Left lung (tissue), 4 donors: ENCODE measurements at regions not wholly inside any gene's neighbourhood (a gene's known extent, or its start where the extent isn't known, plus 50 kb on each side); places are given as distances from the start of the nearest gene placed in this dataset.

ENCODE experiments used
- ATAC-seq: fragments of 200-7000 bp; cut with Tn5 transposase; one replicate; pipeline ENCODE4 v1.9.1; 2020; ENCODE audit warnings: moderate library complexity
- DNase-seq, 4 donors: peaks; one replicate each; pipeline ENCODE4 v3.0.0-alpha.2; 2013 to 2020
- H3K27ac ChIP-seq, 2 donors: fragments of 200-600 bp; sonication (generic) in 1 of 2; one replicate each; pipeline versions ENCODE4 v1.5.0 to v1.8.0; 2020 to 2021
- H3K27me3 ChIP-seq, 2 donors: fragments of 200-600 bp; sonication (generic) in 1 of 2; one replicate each; pipeline versions ENCODE4 v1.5.0 to v1.8.0; 2020 to 2021
- H3K36me3 ChIP-seq, 2 donors: fragments of 200-600 bp; sonication (generic) in 1 of 2; one replicate each; pipeline versions ENCODE4 v1.5.0 to v1.8.0; 2020 to 2021
- H3K4me1 ChIP-seq, 2 donors: fragments of 200-600 bp; one replicate each; pipeline ENCODE4 v1.8.0; 2021
- H3K4me3 ChIP-seq, 2 donors: fragments of 200-600 bp; sonication (generic) in 1 of 2; one replicate each; pipeline versions ENCODE4 v1.5.0 to v1.8.0; 2020 to 2021; ENCODE audit warnings: mild to moderate bottlenecking in 1 of 2
- H3K9me3 ChIP-seq, 2 donors: fragments of 200-600 bp; sonication (generic) in 1 of 2; one replicate each; pipeline versions ENCODE4 v1.5.0 to v1.8.0; 2020 to 2021
- CTCF ChIP-seq, 2 donors: fragments of 200-600 bp; sonication (generic) in 1 of 2; IDR thresholded peaks; one replicate each; pipeline versions ENCODE4 v1.5.0 to v1.8.0; 2021; ENCODE audit warnings: antibody characterized with exemption in 2 of 2
- intact Hi-C, 2 donors: fragments of 100-400 bp; cut with DNase I; formaldehyde crosslinking; loops; one replicate each; pipeline versions ENCODE4 v1.11.2 to v1.14.2; 2022
- donor health status: DM: no; HTN: yes; CAD: no.
- donor health status: DM: no; HTN: no; CAD: no.

GRCh38 chr9:108479989-108480652, 375.7 kb downstream of the ACTL7B start:
- H3K9me3 ChIP-seq: no peaks in the 10 kb centered on the region
- DNase-seq: no peak
- no peaks in the 10 kb centered on the region for H3K27me3 ChIP-seq
- no peak for TF ChIP-seq CTCF (IDR thresholded peaks at IDR 0.05)
- peaks cover 0 to 8% of the 10 kb centered on the region in 2 donors for H3K4me1 ChIP-seq
- H3K36me3 ChIP-seq: no peaks in the 10 kb centered on the region
- no peak for ATAC-seq
- no peak overlapping the region for H3K4me3 ChIP-seq
- intact Hi-C loops: no loop called here
- no peak overlapping the region for H3K27ac ChIP-seq

DNA sequence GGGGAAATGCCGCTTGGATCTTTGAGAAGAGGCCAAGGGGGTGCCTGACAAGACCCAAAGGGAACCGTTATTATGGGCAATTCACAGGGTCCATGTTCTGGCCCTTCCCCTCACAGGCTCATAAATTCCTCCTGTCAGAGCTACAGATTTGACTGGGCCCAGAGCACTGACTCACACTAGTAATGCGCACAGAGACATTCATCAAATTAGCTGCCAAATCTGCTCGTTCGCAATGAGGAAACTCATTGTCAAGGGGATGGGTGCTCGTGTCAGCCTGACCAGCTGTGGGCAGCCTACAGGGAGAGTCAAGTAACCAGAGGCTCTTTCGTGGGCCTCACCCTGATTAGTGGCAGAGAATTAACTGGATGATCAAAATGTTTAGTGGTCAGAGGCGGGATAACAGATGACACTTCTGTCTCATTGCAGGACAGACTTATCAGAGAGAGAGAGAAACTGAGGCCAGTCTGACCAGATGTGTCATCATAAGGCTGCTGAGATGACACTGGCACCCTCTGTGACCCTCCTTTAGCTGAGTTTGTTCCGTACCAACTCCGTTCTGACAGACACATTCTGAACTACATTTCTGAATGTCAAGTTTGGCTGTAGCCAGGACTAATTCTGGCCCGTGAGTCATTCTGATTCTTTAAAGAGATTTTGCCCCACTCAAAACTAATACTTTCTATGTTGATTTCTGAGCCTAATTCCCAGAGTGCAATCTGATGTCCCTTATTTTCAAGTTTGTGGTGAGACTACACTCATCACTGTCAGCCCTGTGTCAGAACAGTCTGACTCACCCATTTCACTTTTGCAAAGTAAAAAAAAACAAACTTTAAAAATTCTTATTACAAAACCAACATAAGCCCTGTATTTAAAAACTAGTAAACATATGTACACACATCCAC, 377.1 kb downstream of the ACTL7B start:
- H3K4me1 ChIP-seq: peaks cover 0 to 8% of the 10 kb centered on the region in 2 donors
- H3K27me3 ChIP-seq: no peaks in the 10 kb centered on the region
- TF ChIP-seq CTCF (IDR thresholded peaks at IDR 0.05): no peak
- H3K9me3 ChIP-seq: no peaks in the 10 kb centered on the region
- no peak overlapping the region for H3K4me3 ChIP-seq
- H3K27ac ChIP-seq: peak overlapping the region; percentile 54 to 66
- ATAC-seq (peak; percentile 69), DNase-seq (peak in 1 of 4 donors; percentile 41)
- intact Hi-C loops: no loop called here
- no peaks in the 10 kb centered on the region for H3K36me3 ChIP-seq

DNA sequence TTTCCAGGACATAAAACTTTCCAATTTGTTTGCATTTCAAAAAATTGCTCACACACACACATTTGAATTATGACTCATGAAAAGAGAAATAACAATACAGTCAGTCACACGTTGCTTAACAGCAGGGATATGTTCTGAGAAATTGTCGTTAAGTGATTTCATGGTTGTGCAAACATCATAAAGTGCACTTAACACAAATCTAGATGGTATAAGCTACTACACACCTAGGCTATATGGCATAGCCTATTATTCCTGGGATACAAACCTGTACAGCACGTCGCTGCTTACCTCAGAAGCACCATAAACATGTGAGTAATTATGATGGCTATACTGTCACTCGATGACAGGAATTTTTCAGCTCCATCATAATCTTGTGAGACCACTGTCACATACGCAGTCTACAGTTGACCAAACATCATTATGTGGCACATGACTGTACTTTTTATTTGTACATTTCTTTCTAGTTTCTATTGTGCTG, 378.2 kb downstream of the ACTL7B start:
- H3K27ac ChIP-seq: no peak overlapping the region
- intact Hi-C loops: no loop called here

DNA sequence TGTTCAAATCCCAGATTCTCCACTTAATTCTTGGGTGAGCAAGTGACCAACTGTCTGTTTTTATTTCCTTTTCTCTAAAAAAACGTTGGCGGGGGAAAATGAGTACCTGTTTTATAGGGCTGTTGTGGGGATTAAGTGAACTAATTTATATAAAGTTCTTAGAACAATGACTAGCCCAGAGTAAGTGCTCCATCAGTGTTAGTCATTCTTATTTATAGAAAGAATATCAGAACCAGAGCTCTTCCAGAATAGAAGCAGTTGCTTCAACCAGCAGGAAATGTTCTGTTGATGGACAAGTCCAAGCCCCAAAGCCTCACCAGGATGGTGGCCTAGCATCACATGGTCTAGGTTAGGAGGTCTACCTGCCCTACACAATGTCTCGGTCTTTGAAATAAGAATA, 379.2 kb downstream of the ACTL7B start:
- H3K27ac ChIP-seq: no peak overlapping the region

More for the DNA sequence above, 378.2 kb downstream of the ACTL7B start:
- ATAC-seq: peak; percentile 73
- Histone ChIP-seq H3K27me3 (no peaks in the 10 kb centered on the region), H3K4me1 (peaks cover 0 to 8% of the 10 kb centered on the region in 2 donors), H3K9me3 (no peaks in the 10 kb centered on the region), H3K36me3 (no peaks in the 10 kb centered on the region), H3K4me3 (no peak overlapping the region)
- DNase-seq: no peak
- no peak for TF ChIP-seq CTCF (IDR thresholded peaks at IDR 0.05)

More for the DNA sequence above, 379.2 kb downstream of the ACTL7B start:
- intact Hi-C loops: no loop called here
- no peak for TF ChIP-seq CTCF (IDR thresholded peaks at IDR 0.05)
- Histone ChIP-seq H3K4me1 (peaks cover 0 to 8% of the 10 kb centered on the region in 2 donors), H3K9me3 (no peaks in the 10 kb centered on the region), H3K27me3 (no peaks in the 10 kb centered on the region), H3K36me3 (no peaks in the 10 kb centered on the region), H3K4me3 (no peak overlapping the region)
- ATAC-seq: no peak
- DNase-seq: no peak
